Astrocyte (in vitro differentiated cells and primary cell): ENCODE measurements at regions not wholly inside any gene's neighbourhood (a gene's known extent, or its start where the extent isn't known, plus 50 kb on each side); places are given as distances from the start of the nearest gene placed in this dataset.

Source experiments
- DNase-seq: peaks from one replicate; pipeline ENCODE4 v3.0.0-alpha.2; 2010; ENCODE audit warnings: low read depth
- FAIRE-seq: peaks from 2 replicates; lab custom pipeline; 2011; peaks lifted over from hg19 to GRCh38; lab: Jason Lieb, UNC
- H2AFZ ChIP-seq: 2 replicates; pipeline ENCODE4 v1.6.0; 2012; ENCODE audit warnings: low read depth, low read length, inconsistent platforms
- H3K27ac ChIP-seq: 2 replicates; pipeline ENCODE4 v1.5.1; 2011; ENCODE audit warnings: low read depth, low read length, inconsistent platforms
- H3K27me3 ChIP-seq: 2 replicates; pipeline ENCODE4 v1.6.0; 2011; ENCODE audit warnings: low read length, inconsistent platforms; ENCODE audit not compliant: insufficient read depth
- H3K36me3 ChIP-seq: 2 replicates; pipeline ENCODE4 v1.5.1; 2011; ENCODE audit warnings: low read length, inconsistent platforms; ENCODE audit not compliant: insufficient read depth
- H3K4me1 ChIP-seq: 2 replicates; pipeline ENCODE4 v1.5.1; 2011; ENCODE audit warnings: low read length, inconsistent platforms; ENCODE audit not compliant: insufficient read depth
- H3K4me2 ChIP-seq: 2 replicates; pipeline ENCODE4 v1.6.0; 2012; ENCODE audit warnings: low read length, inconsistent platforms
- H3K4me3 ChIP-seq: 2 replicates; pipeline ENCODE4 v1.5.1; 2011; ENCODE audit warnings: low read depth, mild to moderate bottlenecking, low read length, inconsistent platforms; ENCODE audit not compliant: insufficient read depth
- H3K79me2 ChIP-seq: 2 replicates; pipeline ENCODE4 v1.6.0; 2012; ENCODE audit warnings: mild to moderate bottlenecking, low read length, inconsistent platforms; ENCODE audit not compliant: insufficient read depth
- H3K9ac ChIP-seq: 2 replicates; pipeline ENCODE4 v1.6.0; 2012; ENCODE audit warnings: mild to moderate bottlenecking, low read length, inconsistent platforms
- H3K9me3 ChIP-seq: 2 replicates; pipeline ENCODE4 v1.5.1; 2012; ENCODE audit warnings: low read depth, mild to moderate bottlenecking, low read length, inconsistent platforms; ENCODE audit not compliant: insufficient read depth
- H4K20me1 ChIP-seq: 2 replicates; pipeline ENCODE4 v1.6.0; 2012; ENCODE audit warnings: low read length, inconsistent platforms; ENCODE audit not compliant: insufficient read depth
- H3K27ac Mint-ChIP-seq: one replicate; pipeline ENCODE4 v1.8.0; 2021; ENCODE audit warnings: mild to moderate bottlenecking, mixed read lengths; ENCODE audit not compliant: unreplicated experiment
- H3K27me3 Mint-ChIP-seq: one replicate; pipeline ENCODE4 v1.8.0; 2021; ENCODE audit warnings: low read depth, mixed read lengths; ENCODE audit not compliant: unreplicated experiment
- H3K36me3 Mint-ChIP-seq: one replicate; pipeline ENCODE4 v1.8.0; 2021; ENCODE audit warnings: low read depth, mixed read lengths; ENCODE audit not compliant: unreplicated experiment
- H3K4me1 Mint-ChIP-seq: one replicate; pipeline ENCODE4 v1.8.0; 2021; ENCODE audit warnings: low read depth, mixed read lengths; ENCODE audit not compliant: unreplicated experiment
- H3K4me3 Mint-ChIP-seq: one replicate; pipeline ENCODE4 v1.8.0; 2021; ENCODE audit warnings: mild to moderate bottlenecking, moderate library complexity, mixed read lengths; ENCODE audit not compliant: unreplicated experiment
- H3K9me3 Mint-ChIP-seq: one replicate; pipeline ENCODE4 v1.8.0; 2021; ENCODE audit warnings: mild to moderate bottlenecking, mixed read lengths; ENCODE audit not compliant: unreplicated experiment
- CTCF ChIP-seq: IDR thresholded peaks from 2 replicates; pipeline ENCODE4 v1.5.1; 2011; ENCODE audit warnings: low read depth, mild to moderate bottlenecking, inconsistent platforms, low read length, moderate library complexity; ENCODE audit not compliant: insufficient read depth
- EZH2 ChIP-seq: IDR thresholded peaks from 2 replicates; pipeline ENCODE4 v1.6.1; 2012; ENCODE audit warnings: mild to moderate bottlenecking, low read length, inconsistent platforms; ENCODE audit not compliant: insufficient read depth

DNA sequence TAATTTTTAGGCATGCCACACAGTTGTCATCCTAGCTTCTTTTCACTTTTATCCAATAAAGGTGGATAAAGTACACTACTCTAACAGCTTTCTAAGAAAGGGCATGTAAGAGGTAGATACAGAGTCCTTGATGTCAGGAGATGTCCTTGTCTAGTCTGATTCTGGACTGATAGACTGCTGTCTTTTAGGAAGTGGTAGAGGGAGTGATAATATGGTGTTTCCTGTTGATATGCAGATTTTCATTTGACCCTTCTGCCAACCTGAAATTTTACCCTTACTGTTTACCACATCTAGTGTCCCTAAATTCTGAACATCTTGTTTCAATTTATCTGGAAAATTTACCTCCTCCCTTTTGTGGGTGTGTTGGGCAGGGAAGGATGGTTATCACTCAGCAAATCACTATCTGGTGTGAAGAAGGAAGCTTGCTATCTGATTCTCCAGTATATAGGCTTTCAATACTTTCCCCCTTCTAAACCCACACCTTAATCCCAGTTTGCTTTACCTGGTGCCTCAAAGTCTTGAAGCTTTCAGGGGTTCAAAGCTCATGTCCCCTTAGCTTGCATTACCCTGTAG lies 354.9 kb upstream of the SNX7 start:
- Histone ChIP-seq H3K27me3 (no peaks in the 10 kb centered on the region), H3K79me2 (no peaks in the 10 kb centered on the region), H3K4me2 (no peak overlapping the region), H3K4me1 (no peaks in the 10 kb centered on the region), H2AFZ (no peak overlapping the region), H3K9ac (no peak overlapping the region), H3K9me3 (no peaks in the 10 kb centered on the region), H3K36me3 (no peaks in the 10 kb centered on the region), H3K4me3 (no peak overlapping the region), H3K27ac (no peak overlapping the region), H4K20me1 (no peaks in the 10 kb centered on the region)
- Mint-ChIP-seq H3K27ac (no peak overlapping the region), H3K36me3 (no peaks in the 10 kb centered on the region), H3K4me1 (peaks cover 3% of the 10 kb centered on the region), H3K27me3 (no peaks in the 10 kb centered on the region), H3K4me3 (no peak overlapping the region), H3K9me3 (no peaks in the 10 kb centered on the region)
- TF ChIP-seq CTCF: no peak
- TF ChIP-seq EZH2: no peak
- DNase-seq (no peak), FAIRE-seq (no peak)

GRCh38 chr1:98305362-98305761 lies 356.2 kb upstream of the SNX7 start:
- no peak overlapping the region for H3K9ac ChIP-seq
- H3K4me1 Mint-ChIP-seq: peaks cover 3% of the 10 kb centered on the region
- H3K4me2 ChIP-seq: no peak overlapping the region
- H3K9me3 ChIP-seq: no peaks in the 10 kb centered on the region
- H3K79me2 ChIP-seq: no peaks in the 10 kb centered on the region
- no peak overlapping the region for H3K4me3 Mint-ChIP-seq
- H3K27ac ChIP-seq: no peak overlapping the region
- no peaks in the 10 kb centered on the region for H3K4me1 ChIP-seq
- no peaks in the 10 kb centered on the region for H4K20me1 ChIP-seq
- no peak overlapping the region for H2AFZ ChIP-seq
- no peaks in the 10 kb centered on the region for H3K27me3 Mint-ChIP-seq
- H3K36me3 Mint-ChIP-seq: no peaks in the 10 kb centered on the region
- no peak overlapping the region for H3K27ac Mint-ChIP-seq
- no peaks in the 10 kb centered on the region for H3K9me3 Mint-ChIP-seq
- FAIRE-seq (no peak), DNase-seq (no peak)
- H3K36me3 ChIP-seq: no peaks in the 10 kb centered on the region
- no peak for TF ChIP-seq EZH2
- TF ChIP-seq CTCF: no peak
- H3K27me3 ChIP-seq: no peaks in the 10 kb centered on the region
- H3K4me3 ChIP-seq: no peak overlapping the region

GRCh38 chr1:98304888-98305287 lies 356.6 kb upstream of the SNX7 start:
- no peak for FAIRE-seq
- Histone ChIP-seq H3K4me2 (no peak overlapping the region), H3K27me3 (no peaks in the 10 kb centered on the region), H3K9me3 (no peaks in the 10 kb centered on the region), H3K9ac (no peak overlapping the region), H3K79me2 (no peaks in the 10 kb centered on the region), H3K36me3 (no peaks in the 10 kb centered on the region), H3K27ac (no peak overlapping the region), H3K4me3 (no peak overlapping the region), H3K4me1 (no peaks in the 10 kb centered on the region), H4K20me1 (no peaks in the 10 kb centered on the region), H2AFZ (no peak overlapping the region)
- no peaks in the 10 kb centered on the region for H3K27me3 Mint-ChIP-seq
- no peaks in the 10 kb centered on the region for H3K9me3 Mint-ChIP-seq
- no peak overlapping the region for H3K4me3 Mint-ChIP-seq
- DNase-seq: no peak
- TF ChIP-seq EZH2 (no peak), CTCF (no peak)
- H3K27ac Mint-ChIP-seq: no peak overlapping the region
- H3K4me1 Mint-ChIP-seq: peaks cover 3% of the 10 kb centered on the region
- H3K36me3 Mint-ChIP-seq: no peaks in the 10 kb centered on the region
